Astrocyte of the cerebellum (primary cell): ENCODE measurements at regions not wholly inside any gene's neighbourhood (a gene's known extent, or its start where the extent isn't known, plus 50 kb on each side); places are given as distances from the start of the nearest gene placed in this dataset.

Source experiments
- DNase-seq: peaks from one replicate; pipeline ENCODE4 v3.0.0-alpha.2; 2011; ENCODE audit warnings: low read depth
- H3K4me3 ChIP-seq: 2 replicates; pipeline ENCODE4 v1.5.1; 2011; ENCODE audit warnings: mild to moderate bottlenecking, low read depth, low read length, moderate library complexity
- CTCF ChIP-seq: IDR thresholded peaks from 2 replicates; pipeline ENCODE4 v1.5.1; 2012; ENCODE audit warnings: low read length, low read depth, moderate library complexity, mild to moderate bottlenecking; ENCODE audit errors: missing control alignments
- in situ Hi-C: cut with HindIII; loops from 2 replicates; pipeline ENCODE4 v1.10.0; 2017; ENCODE audit warnings: low sequenced_read_pairs

- no peak for TF ChIP-seq CTCF
- no peak for DNase-seq
- H3K4me3 ChIP-seq = no peak overlapping the region
- in situ Hi-C loops = no loop called here
Measured at GRCh38 chr3:150314248-150315004, 93.7 kb upstream of the TSC22D2 start.

GRCh38 chr3:150312018-150312657, 96.0 kb upstream of the TSC22D2 start:
- H3K4me3 ChIP-seq = no peak overlapping the region
- DNase-seq = no peak
- TF ChIP-seq CTCF = no peak
- in situ Hi-C loops = no loop called here

GRCh38 chr3:150311156-150311555, 96.9 kb upstream of the TSC22D2 start:
- no peak overlapping the region for H3K4me3 ChIP-seq
- TF ChIP-seq CTCF = no peak
- DNase-seq = no peak
- in situ Hi-C loops = no loop called here

- in situ Hi-C loops = no loop called here
- DNase-seq = no peak
- no peak overlapping the region for H3K4me3 ChIP-seq
- TF ChIP-seq CTCF = no peak
Measured at GRCh38 chr3:150309557-150309956, 98.5 kb upstream of the TSC22D2 start.

GRCh38 chr3:150309257-150309542, 98.9 kb upstream of the TSC22D2 start:
- in situ Hi-C loops = no loop called here
- H3K4me3 ChIP-seq = no peak overlapping the region
- TF ChIP-seq CTCF = no peak
- DNase-seq = no peak

- in situ Hi-C loops = no loop called here
- H3K4me3 ChIP-seq = no peak overlapping the region
- DNase-seq = no peak
- TF ChIP-seq CTCF = no peak
Measured at GRCh38 chr3:150308481-150309256, 99.4 kb upstream of the TSC22D2 start.
